IMR-90 (cell line): ENCODE measurements at regions not wholly inside any gene's neighbourhood (a gene's known extent, or its start where the extent isn't known, plus 50 kb on each side); places are given as distances from the start of the nearest gene placed in this dataset.

Experiments
- ATAC-seq: fragments of 200-7000 bp; cut with Tn5 transposase; 2 replicates; pipeline ENCODE4 v1.9.1; 2020; ENCODE audit warnings: low read depth, mild to moderate bottlenecking, moderate library complexity
- BruUV-seq: library from RNA; stranded (reverse); fragments of 400-500 nt; replicated peaks from 2 replicates; lab custom pipeline; 2021; lab: Mats Ljungman, UMichigan
- CTCF ChIA-PET: fragments of 300-600 bp; formaldehyde crosslinking; extraction: SDS; loops from one replicate; lab custom pipeline; 2021; ENCODE audit warnings: antibody characterized with exemption; lab: Yijun Ruan, JAX
- POLR2A ChIA-PET: fragments of 300-600 bp; sonication (Branson Sonifier 250); formaldehyde crosslinking; loops from one replicate; lab custom pipeline; 2022; ENCODE audit warnings: antibody characterized with exemption; ENCODE audit not compliant: unreplicated experiment; lab: Charles Lee
- DNase-seq: peaks from one replicate; pipeline ENCODE4 v3.0.0; 2013
- H2AFZ ChIP-seq: replicated peaks from 2 replicates; pipeline ENCODE3; 2013; ENCODE audit warnings: low read length, mild to moderate bottlenecking; ENCODE audit not compliant: poor library complexity
- H2AK5ac ChIP-seq: 2 replicates; pipeline ENCODE4 v1.6.1; 2013; ENCODE audit warnings: low read depth, low read length, inconsistent platforms
- H2AK9ac ChIP-seq: replicated peaks from 2 replicates; pipeline ENCODE3; 2013; ENCODE audit warnings: mild to moderate bottlenecking, low read depth, low read length, moderate library complexity; ENCODE audit not compliant: poor library complexity
- H2BK120ac ChIP-seq: 2 replicates; pipeline ENCODE4 v1.6.1; 2013; ENCODE audit warnings: low read depth, low read length, inconsistent platforms
- H2BK15ac ChIP-seq: 3 replicates; pipeline ENCODE4 v1.6.1; 2013; ENCODE audit warnings: low read depth, low read length, inconsistent platforms
- H2BK20ac ChIP-seq: 2 replicates; pipeline ENCODE4 v1.6.1; 2013; ENCODE audit warnings: low read depth, mild to moderate bottlenecking, inconsistent platforms, low read length, moderate library complexity
- H2BK5ac ChIP-seq: 2 replicates; pipeline ENCODE4 v1.6.1; 2013; ENCODE audit warnings: mild to moderate bottlenecking, low read depth, low read length, inconsistent platforms; ENCODE audit not compliant: poor library complexity, severe bottlenecking
- H3K14ac ChIP-seq: replicated peaks from 2 replicates; pipeline ENCODE4 v1.6.1; 2013; ENCODE audit warnings: low read depth, low read length, inconsistent platforms
- H3K18ac ChIP-seq: 2 replicates; pipeline ENCODE4 v1.6.1; 2013; ENCODE audit warnings: low read depth, low read length, control low read depth
- H3K23ac ChIP-seq: 2 replicates; pipeline ENCODE4 v1.6.1; 2013; ENCODE audit warnings: low read depth, low read length, inconsistent platforms
- H3K27ac ChIP-seq: 2 replicates; pipeline ENCODE4 v1.5.1; 2013; ENCODE audit warnings: mild to moderate bottlenecking, control low read depth, low read length; ENCODE audit not compliant: insufficient read depth
- H3K27me3 ChIP-seq: 2 replicates; pipeline ENCODE4 v1.6.1; 2013; ENCODE audit warnings: low read length; ENCODE audit not compliant: control insufficient read depth, insufficient read depth
- H3K36me3 ChIP-seq: 2 replicates; pipeline ENCODE4 v1.6.1; 2013; ENCODE audit warnings: low read length, mixed read lengths; ENCODE audit not compliant: control insufficient read depth, insufficient read depth
- H3K4ac ChIP-seq: 2 replicates; pipeline ENCODE4 v1.6.1; 2013; ENCODE audit warnings: low read depth, low read length, inconsistent platforms
- H3K4me1 ChIP-seq: 2 replicates; pipeline ENCODE4 v1.6.1; 2013; ENCODE audit warnings: low read length, mixed read lengths; ENCODE audit not compliant: control insufficient read depth, insufficient read depth
- H3K4me2 ChIP-seq: 2 replicates; pipeline ENCODE4 v1.6.1; 2013; ENCODE audit warnings: low read depth, mild to moderate bottlenecking, control low read depth, low read length, moderate library complexity
- H3K4me3 ChIP-seq: 2 replicates; pipeline ENCODE4 v1.5.1; 2013; ENCODE audit warnings: low read depth, mild to moderate bottlenecking, control low read depth, low read length, moderate library complexity; ENCODE audit not compliant: insufficient read depth
- H3K56ac ChIP-seq: 2 replicates; pipeline ENCODE4 v1.6.1; 2013; ENCODE audit warnings: low read length, inconsistent platforms; ENCODE audit not compliant: insufficient read depth; ENCODE audit errors: extremely low read depth
- H3K79me1 ChIP-seq, 2 experiments: 2 replicates each; pipeline ENCODE4 v1.6.1; 2013; ENCODE audit warnings: low read length in 2 of 2, inconsistent platforms in 1 of 2, low read depth in 1 of 2
- H3K9ac ChIP-seq: 2 replicates; pipeline ENCODE4 v1.6.1; 2013; ENCODE audit warnings: low read depth, low read length, control low read depth
- H3K9me1 ChIP-seq: 2 replicates; pipeline ENCODE4 v1.6.1; 2013; ENCODE audit warnings: low read length, inconsistent platforms; ENCODE audit not compliant: insufficient read depth
- H3K9me3 ChIP-seq: 2 replicates; pipeline ENCODE4 v1.6.1; 2013; ENCODE audit warnings: low read length; ENCODE audit not compliant: control insufficient read depth, insufficient read depth
- H4K20me1 ChIP-seq: 2 replicates; pipeline ENCODE4 v1.6.1; 2013; ENCODE audit warnings: low read length, inconsistent platforms; ENCODE audit not compliant: insufficient read depth
- H4K5ac ChIP-seq: 2 replicates; pipeline ENCODE4 v1.6.1; 2013; ENCODE audit warnings: mild to moderate bottlenecking, low read depth, low read length, control low read depth
- H4K8ac ChIP-seq, 2 experiments: 2 replicates each; pipeline ENCODE4 v1.6.1; 2013; ENCODE audit warnings: low read depth in 2 of 2, low read length in 2 of 2, control low read depth in 1 of 2, inconsistent platforms in 1 of 2
- H4K91ac ChIP-seq: 2 replicates; pipeline ENCODE4 v1.6.1; 2013; ENCODE audit warnings: low read depth, low read length, inconsistent platforms; ENCODE audit not compliant: insufficient read depth
- ELK1 ChIP-seq: fragments of 150-350 bp; IDR thresholded peaks from 2 replicates; pipeline ENCODE4 v1.6.1; 2016; ENCODE audit warnings: low read depth, mild to moderate bottlenecking, low read length, moderate library complexity, borderline replicate concordance
- MAFK ChIP-seq: IDR thresholded peaks from 2 replicates; pipeline ENCODE4 v1.6.1; 2012; ENCODE audit warnings: low read depth, low read length, improper control_type of control experiment
- MAZ ChIP-seq: IDR thresholded peaks from 2 replicates; pipeline ENCODE4 v1.6.1; 2012; ENCODE audit warnings: low read depth, mild to moderate bottlenecking, low read length, improper control_type of control experiment, moderate library complexity, borderline replicate concordance
- RFX5 ChIP-seq: IDR thresholded peaks from 2 replicates; pipeline ENCODE4 v1.8.0; 2012; ENCODE audit warnings: low read depth, mild to moderate bottlenecking, low read length, moderate library complexity
- USF2 ChIP-seq: fragments of 150-350 bp; IDR thresholded peaks from 2 replicates; pipeline ENCODE4 v1.6.1; 2017; ENCODE audit warnings: mild to moderate bottlenecking, antibody characterized with exemption, low read length, low read depth
- WGBS, 2 experiments: methylation state at CpG; one replicate each; pipeline versions ENCODE4 v1.1.5 to v1.1.7; 2013; ENCODE audit warnings: missing lambda C conversion rate in 2 of 2; ENCODE audit not compliant: insufficient read length in 1 of 2; ENCODE audit errors: extremely low coverage in 2 of 2; 5-methylcytosine and 5-hydroxymethylcytosine counted together
- dilution Hi-C: fragments of 300-500 bp; cut with HindIII; formaldehyde crosslinking; loops from one replicate; pipeline ENCODE4 v1.14.3; 2018; ENCODE audit warnings: low sequenced_read_pairs; ENCODE audit not compliant: unreplicated experiment
- in situ Hi-C: fragments of 300-500 bp; cut with MboI; formaldehyde crosslinking; loops from 3 replicates; pipeline ENCODE4 v1.14.3; 2019; ENCODE audit warnings: low sequenced_read_pairs, inconsistent platforms, mixed read lengths
- intact Hi-C: fragments of 100-400 bp; cut with micrococcal nuclease; formaldehyde crosslinking; loops from 2 replicates; pipeline ENCODE4 v1.10.0; 2022

DNA sequence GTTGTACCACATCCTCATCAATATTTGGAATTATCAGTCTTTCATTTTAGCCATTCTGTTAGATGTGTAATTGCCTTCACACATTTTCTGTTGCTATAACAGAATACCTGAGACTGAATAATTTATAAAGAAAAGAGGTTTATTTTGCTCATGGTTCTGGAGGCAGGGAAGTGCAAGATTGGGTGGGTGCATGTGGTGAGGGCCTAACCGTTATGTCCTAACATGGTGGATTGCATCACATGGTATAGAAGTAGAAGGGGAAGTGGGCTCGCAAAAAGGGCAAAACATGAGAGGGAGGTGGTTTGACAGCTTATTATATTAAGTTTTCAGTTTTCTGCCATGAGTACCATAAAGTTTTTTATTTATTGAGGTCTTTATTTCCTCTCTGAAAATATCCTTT is 452.0 kb downstream of the ARL4A start:
- Histone ChIP-seq H2AK5ac (no peak overlapping the region), H3K36me3 (no peaks in the 10 kb centered on the region), H3K4me3 (no peak overlapping the region), H4K5ac (no peak overlapping the region), H2BK20ac (no peak overlapping the region), H2AFZ (no peak overlapping the region), H3K23ac (no peak overlapping the region), H3K18ac (no peak overlapping the region), H2BK120ac (no peak overlapping the region), H2BK15ac (no peak overlapping the region), H3K4me2 (no peak overlapping the region), H4K91ac (no peak overlapping the region), H3K27ac (no peak overlapping the region), H3K14ac (no peak overlapping the region), H3K9me3 (no peaks in the 10 kb centered on the region), H4K20me1 (no peaks in the 10 kb centered on the region), H3K9ac (no peak overlapping the region), H3K56ac (no peak overlapping the region), H3K4me1 (no peaks in the 10 kb centered on the region), H3K79me1 (no peaks in the 10 kb centered on the region), H2AK9ac (no peak overlapping the region), H3K4ac (no peak overlapping the region), H3K27me3 (no peaks in the 10 kb centered on the region), H2BK5ac (no peak overlapping the region), H4K8ac (no peak overlapping the region), H3K9me1 (no peaks in the 10 kb centered on the region)
- no TSS peak for BruUV-seq
- WGBS, 2 experiments: 80% methylated on average over 1 of the region's 2 CpGs; no CpG with 5 or more reads in 1 of the 2 experiments
- ChIA-PET POLR2A (no interaction called here), CTCF (no interaction called here)
- DNase-seq: no peak
- in situ Hi-C loops: no loop called here
- no peak for ATAC-seq
- intact Hi-C loops: no loop called here
- TF ChIP-seq MAZ (no peak), USF2 (no peak), ELK1 (no peak), RFX5 (no peak), MAFK (no peak)
- dilution Hi-C loops: no loop called here
